Hematopoietic multipotent progenitor cell treated with erythropoietin and hydrocortisone succinate and interleukin-3 and kit ligand, for 6 days (in vitro differentiated cells): ENCODE measurements at regions not wholly inside any gene's neighbourhood (a gene's known extent, or its start where the extent isn't known, plus 50 kb on each side); places are given as distances from the start of the nearest gene placed in this dataset.
"Not testable (repeated sequence)": the region's sequence is repeated elsewhere in the genome, so short reads cannot be mapped to it uniquely, and the experiment has no call there.

ENCODE experiments used
- DNase-seq: peaks from one replicate; pipeline ENCODE4 v3.0.0-alpha.2; 2015

DNA sequence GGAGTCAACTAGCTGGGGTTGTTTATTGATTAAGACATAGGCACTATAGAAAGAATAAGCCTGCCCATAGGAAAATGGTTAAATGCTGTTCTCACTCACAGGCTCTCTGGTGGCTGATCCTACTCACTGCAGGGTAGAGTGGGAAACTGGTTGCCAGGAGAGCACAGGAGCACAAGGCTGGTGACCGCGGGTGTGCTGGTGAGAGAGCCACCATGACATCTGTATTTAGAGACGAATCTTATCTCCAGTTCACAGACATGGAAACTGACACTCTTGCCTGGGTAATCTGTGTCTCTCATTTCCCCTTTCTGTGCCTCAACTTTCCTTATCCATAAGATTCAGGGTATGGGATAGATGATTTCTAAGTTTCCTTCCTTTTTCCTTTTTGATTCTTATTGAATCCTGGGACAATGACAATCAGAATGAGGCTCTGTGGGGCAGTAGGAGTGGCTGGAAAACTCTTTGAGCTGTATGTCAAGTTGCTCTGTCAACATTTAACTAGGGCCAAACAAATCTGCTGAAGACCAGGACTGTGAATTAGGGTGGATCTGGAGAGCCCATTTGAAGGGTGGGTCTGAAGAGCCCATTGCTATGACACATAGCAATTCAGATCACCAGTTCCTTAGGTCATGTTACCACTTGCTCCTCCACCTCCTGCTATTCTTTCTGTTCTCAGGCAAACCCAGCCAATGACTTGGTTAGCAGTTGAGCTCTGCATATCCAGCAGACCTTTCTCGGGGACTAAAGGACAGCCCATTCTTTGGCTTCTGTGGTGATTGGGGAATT lies 286.1 kb upstream of the TBL1XR1 start:
- peak; percentile 79 for DNase-seq

GRCh38 chr3:177484206-177484605 lies 286.9 kb upstream of the TBL1XR1 start:
- DNase-seq: no peak

GRCh38 chr3:177484926-177485325 lies 287.6 kb upstream of the TBL1XR1 start:
- DNase-seq: no peak

GRCh38 chr3:177487635-177488186 lies 290.4 kb upstream of the TBL1XR1 start:
- no peak for DNase-seq

GRCh38 chr3:177488740-177489139 lies 291.5 kb upstream of the TBL1XR1 start:
- no peak for DNase-seq

DNA sequence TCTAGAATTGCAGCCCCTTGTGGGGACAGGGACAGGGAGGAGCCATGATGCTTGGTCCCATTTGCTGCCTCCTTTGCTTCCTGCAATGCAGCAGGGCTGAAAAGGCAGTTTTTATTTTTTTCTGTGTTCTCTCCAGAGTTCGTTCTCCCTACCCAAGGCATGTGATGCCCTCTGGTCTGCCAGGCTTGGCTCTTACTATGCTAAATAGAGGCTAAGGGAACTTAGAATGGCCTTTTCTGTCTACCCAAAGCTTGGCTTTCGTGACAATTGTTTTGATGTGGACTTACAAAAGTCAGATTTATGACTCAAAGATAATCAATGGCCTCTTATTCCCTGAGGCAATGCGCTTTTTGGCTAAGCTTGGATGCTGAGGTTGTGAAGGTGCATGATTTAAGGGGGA lies 293.3 kb upstream of the TBL1XR1 start:
- DNase-seq: no peak

- no peak for DNase-seq
Observed at GRCh38 chr3:177491296-177492032, 294.2 kb upstream of the TBL1XR1 start.

- DNase-seq: no peak
Observed at GRCh38 chr3:177493091-177493490, 295.8 kb upstream of the TBL1XR1 start.

DNA sequence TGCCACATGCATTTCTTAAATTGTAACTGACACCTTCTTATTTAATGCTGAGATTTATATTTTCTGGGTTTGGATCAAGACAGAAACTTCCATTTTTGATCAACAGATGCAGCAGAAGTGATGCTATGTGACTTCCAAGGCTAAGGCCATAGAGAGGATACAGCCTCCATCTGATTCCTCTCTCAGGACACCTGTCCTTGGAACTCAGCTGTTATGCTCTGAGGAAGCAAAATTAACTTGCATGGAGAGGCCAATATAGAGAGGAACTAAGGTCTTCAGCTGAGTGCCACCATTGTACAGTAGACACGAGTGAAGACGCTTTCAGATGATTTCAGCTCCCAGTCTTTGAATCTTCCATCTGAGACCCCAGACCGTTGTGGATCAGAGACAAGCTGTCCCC lies 296.9 kb upstream of the TBL1XR1 start:
- DNase-seq: no peak

GRCh38 chr3:177495566-177495965 lies 298.3 kb upstream of the TBL1XR1 start:
- DNase-seq: no peak

GRCh38 chr3:177498037-177498857 lies 301.0 kb upstream of the TBL1XR1 start:
- no peak for DNase-seq

DNA sequence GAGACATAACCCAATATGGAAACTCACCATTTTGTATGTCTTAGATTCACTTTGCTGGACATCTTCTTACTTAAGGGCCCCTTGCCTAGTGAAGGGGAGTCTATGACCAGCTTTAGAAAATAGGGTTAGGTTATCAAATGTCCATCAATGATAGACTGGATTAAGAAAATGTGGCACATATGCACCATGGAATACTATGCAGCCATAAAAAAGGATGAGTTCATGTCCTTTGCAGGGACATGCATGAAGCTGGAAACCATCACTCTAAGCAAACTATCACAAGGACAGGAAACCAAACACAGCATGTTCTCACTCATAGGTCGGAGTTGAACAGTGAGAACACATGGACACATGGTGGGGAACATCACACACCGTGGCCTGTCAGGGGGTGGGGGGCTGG lies 301.8 kb upstream of the TBL1XR1 start:
- not testable (repeated sequence) for DNase-seq

GRCh38 chr3:177499779-177500423 lies 302.6 kb upstream of the TBL1XR1 start:
- DNase-seq: no peak

GRCh38 chr3:177510693-177511216 lies 313.5 kb upstream of the TBL1XR1 start:
- DNase-seq: no peak

- DNase-seq: no peak
Observed at GRCh38 chr3:177512945-177513814, 315.9 kb upstream of the TBL1XR1 start.

DNA sequence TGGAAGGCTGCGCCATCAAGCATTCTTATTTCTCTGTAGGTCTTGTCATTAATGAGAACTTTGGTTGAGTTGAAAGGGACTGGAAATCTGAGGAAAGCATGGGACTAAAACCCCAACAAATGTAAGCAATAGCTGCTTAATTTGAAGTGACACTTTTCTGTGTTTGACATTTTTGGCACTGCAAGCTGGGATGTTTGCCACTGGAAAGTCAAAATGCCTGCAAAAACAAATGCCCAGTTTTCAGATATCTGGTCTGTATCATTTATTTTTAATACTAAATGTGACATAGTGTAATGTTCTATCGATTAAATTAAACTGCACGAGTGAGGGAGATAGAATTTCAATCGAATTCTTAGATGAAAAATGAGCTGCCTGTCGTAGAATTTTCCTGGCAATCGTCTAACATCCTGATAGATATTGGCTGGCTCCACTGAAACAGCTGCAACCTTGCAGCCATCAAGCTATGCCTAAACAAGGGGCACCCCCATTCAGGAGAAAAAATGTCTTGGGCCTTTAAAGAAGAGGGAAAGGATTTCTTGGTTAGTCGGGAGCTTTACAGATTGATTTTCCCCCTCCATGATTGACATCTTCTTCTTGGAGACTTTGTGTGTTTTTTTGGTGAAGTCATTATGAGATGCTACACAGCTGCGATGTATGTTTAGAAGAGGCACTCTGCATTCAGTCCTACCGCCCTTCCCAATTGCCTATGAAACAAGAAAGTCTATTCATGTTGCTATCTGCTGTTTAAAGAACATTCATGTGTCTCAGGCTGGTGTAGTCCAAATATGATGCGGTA lies 316.7 kb upstream of the TBL1XR1 start:
- DNase-seq: no peak

DNA sequence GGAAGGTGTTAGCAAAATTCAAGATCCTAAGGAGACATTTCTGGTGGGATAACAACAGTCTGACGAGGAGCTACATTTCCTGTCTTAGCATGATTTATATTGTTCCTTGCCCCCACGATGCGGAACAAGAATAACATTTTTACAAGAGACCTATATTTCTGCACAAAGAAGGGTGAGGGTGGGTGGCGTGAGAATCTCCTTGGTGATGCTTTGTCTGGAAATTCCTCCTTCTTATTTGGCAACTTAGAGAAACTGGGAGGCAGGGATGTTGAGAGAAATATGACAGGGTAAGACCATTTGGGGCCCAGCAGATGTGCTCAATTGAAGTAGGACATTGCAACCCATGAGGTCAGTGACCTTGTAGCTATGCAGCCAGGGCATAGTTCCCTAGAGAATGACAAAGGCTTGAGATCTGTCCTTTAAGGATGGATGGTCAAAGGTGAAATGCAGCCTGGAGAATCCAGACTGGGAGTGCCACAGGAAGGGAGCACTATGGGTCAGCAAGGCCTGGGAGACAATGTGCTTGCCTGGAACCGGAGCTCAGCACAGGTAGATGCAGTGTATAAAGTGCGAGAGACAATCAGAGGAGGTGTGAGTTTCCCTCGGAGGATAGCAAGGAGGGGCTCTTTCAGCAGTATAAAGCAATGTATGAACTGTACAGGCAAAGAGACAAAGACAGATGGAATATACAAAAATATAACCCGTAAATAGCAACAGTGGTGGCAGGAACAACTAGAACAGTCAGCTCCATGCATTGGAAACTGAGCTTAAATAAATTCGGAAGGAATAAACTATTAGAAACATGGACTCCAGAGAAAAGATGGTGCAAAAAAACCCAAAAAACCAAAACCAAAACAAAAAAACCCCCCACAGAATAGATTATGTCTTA lies 317.6 kb upstream of the TBL1XR1 start:
- no peak for DNase-seq

GRCh38 chr3:177515786-177516157 lies 318.5 kb upstream of the TBL1XR1 start:
- no peak for DNase-seq
